HL-60 (cell line): ENCODE measurements at regions not wholly inside any gene's neighbourhood (a gene's known extent, or its start where the extent isn't known, plus 50 kb on each side); places are given as distances from the start of the nearest gene placed in this dataset.

Experiments
- GABPA ChIP-seq: IDR thresholded peaks from 2 replicates; pipeline ENCODE4 v1.6.1; 2012; ENCODE audit warnings: low read depth
- POLR2AphosphoS5 ChIP-seq: IDR thresholded peaks from 2 replicates; pipeline ENCODE4 v1.6.1; 2012; ENCODE audit warnings: low read depth
- SPI1 ChIP-seq: IDR thresholded peaks from 2 replicates; pipeline ENCODE4 v1.6.1; 2012; ENCODE audit warnings: low read depth, mild to moderate bottlenecking, borderline replicate concordance
- TF ChIP-seq, protein P1 (sequence below): IDR thresholded peaks from one replicate; pipeline ENCODE4 v1.5.1; 2011; ENCODE audit warnings: low read length, control low read depth, inconsistent platforms; ENCODE audit not compliant: insufficient read depth
- TF ChIP-seq, protein P2 (sequence below): IDR thresholded peaks from 2 replicates; pipeline ENCODE4 v1.6.1; 2012; ENCODE audit warnings: low read depth; ENCODE audit not compliant: insufficient replicate concordance

- TF ChIP-seq, protein P1, sequence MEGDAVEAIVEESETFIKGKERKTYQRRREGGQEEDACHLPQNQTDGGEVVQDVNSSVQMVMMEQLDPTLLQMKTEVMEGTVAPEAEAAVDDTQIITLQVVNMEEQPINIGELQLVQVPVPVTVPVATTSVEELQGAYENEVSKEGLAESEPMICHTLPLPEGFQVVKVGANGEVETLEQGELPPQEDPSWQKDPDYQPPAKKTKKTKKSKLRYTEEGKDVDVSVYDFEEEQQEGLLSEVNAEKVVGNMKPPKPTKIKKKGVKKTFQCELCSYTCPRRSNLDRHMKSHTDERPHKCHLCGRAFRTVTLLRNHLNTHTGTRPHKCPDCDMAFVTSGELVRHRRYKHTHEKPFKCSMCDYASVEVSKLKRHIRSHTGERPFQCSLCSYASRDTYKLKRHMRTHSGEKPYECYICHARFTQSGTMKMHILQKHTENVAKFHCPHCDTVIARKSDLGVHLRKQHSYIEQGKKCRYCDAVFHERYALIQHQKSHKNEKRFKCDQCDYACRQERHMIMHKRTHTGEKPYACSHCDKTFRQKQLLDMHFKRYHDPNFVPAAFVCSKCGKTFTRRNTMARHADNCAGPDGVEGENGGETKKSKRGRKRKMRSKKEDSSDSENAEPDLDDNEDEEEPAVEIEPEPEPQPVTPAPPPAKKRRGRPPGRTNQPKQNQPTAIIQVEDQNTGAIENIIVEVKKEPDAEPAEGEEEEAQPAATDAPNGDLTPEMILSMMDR, result no peak
- TF ChIP-seq POLR2AphosphoS5, result no peak
- TF ChIP-seq SPI1, result no peak
- TF ChIP-seq, protein P2, sequence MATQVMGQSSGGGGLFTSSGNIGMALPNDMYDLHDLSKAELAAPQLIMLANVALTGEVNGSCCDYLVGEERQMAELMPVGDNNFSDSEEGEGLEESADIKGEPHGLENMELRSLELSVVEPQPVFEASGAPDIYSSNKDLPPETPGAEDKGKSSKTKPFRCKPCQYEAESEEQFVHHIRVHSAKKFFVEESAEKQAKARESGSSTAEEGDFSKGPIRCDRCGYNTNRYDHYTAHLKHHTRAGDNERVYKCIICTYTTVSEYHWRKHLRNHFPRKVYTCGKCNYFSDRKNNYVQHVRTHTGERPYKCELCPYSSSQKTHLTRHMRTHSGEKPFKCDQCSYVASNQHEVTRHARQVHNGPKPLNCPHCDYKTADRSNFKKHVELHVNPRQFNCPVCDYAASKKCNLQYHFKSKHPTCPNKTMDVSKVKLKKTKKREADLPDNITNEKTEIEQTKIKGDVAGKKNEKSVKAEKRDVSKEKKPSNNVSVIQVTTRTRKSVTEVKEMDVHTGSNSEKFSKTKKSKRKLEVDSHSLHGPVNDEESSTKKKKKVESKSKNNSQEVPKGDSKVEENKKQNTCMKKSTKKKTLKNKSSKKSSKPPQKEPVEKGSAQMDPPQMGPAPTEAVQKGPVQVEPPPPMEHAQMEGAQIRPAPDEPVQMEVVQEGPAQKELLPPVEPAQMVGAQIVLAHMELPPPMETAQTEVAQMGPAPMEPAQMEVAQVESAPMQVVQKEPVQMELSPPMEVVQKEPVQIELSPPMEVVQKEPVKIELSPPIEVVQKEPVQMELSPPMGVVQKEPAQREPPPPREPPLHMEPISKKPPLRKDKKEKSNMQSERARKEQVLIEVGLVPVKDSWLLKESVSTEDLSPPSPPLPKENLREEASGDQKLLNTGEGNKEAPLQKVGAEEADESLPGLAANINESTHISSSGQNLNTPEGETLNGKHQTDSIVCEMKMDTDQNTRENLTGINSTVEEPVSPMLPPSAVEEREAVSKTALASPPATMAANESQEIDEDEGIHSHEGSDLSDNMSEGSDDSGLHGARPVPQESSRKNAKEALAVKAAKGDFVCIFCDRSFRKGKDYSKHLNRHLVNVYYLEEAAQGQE, result no peak
- TF ChIP-seq GABPA, result no peak
These were observed 379.5 kb downstream of the SH3GL2 start for GRCh38 chr9:17958363-17958762.
